Spinal cord (tissue), 9 donors: ENCODE measurements at regions not wholly inside any gene's neighbourhood (a gene's known extent, or its start where the extent isn't known, plus 50 kb on each side); places are given as distances from the start of the nearest gene placed in this dataset.

Experiments
- DNase-seq, 6 donors: peaks; one replicate each; pipeline versions ENCODE4 v3.0.0 to v3.0.0-alpha.2; 2013 to 2015; ENCODE audit warnings: low spot score in 6 of 6, low read depth in 4 of 6
- H3K27ac ChIP-seq: one replicate; pipeline ENCODE4 v1.5.1; 2013; ENCODE audit warnings: low read depth, low read length, control low read depth
- H3K27me3 ChIP-seq: one replicate; pipeline ENCODE4 v1.6.1; 2013; ENCODE audit warnings: low read length; ENCODE audit not compliant: control insufficient read depth, insufficient read depth
- H3K36me3 ChIP-seq: one replicate; pipeline ENCODE4 v1.6.1; 2013; ENCODE audit warnings: low read length; ENCODE audit not compliant: control insufficient read depth, insufficient read depth
- H3K4me1 ChIP-seq: one replicate; pipeline ENCODE4 v1.6.1; 2013; ENCODE audit warnings: low read length; ENCODE audit not compliant: control insufficient read depth, insufficient read depth
- H3K4me3 ChIP-seq: one replicate; pipeline ENCODE4 v1.5.1; 2013; ENCODE audit warnings: low read depth, low read length, control low read depth
- H3K9me3 ChIP-seq: one replicate; pipeline ENCODE4 v1.6.1; 2013; ENCODE audit warnings: low read length; ENCODE audit not compliant: control insufficient read depth, insufficient read depth
- WGBS: methylation state at CpG from one replicate; pipeline ENCODE4 v1.1.5; 2013; ENCODE audit warnings: missing lambda C conversion rate; ENCODE audit not compliant: insufficient coverage; 5-methylcytosine and 5-hydroxymethylcytosine counted together
- donor health status: healthy.

GRCh38 chr10:6350609-6351008, 147.9 kb downstream of the PFKFB3 start:
- H3K27ac ChIP-seq = no peak overlapping the region
- WGBS = 94% methylated on average over 2 of the region's 3 CpGs
- no peaks in the 10 kb centered on the region for H3K27me3 ChIP-seq
- no peak overlapping the region for H3K4me3 ChIP-seq
- peaks cover 3% of the 10 kb centered on the region for H3K9me3 ChIP-seq
- H3K4me1 ChIP-seq = peaks cover 17% of the 10 kb centered on the region
- H3K36me3 ChIP-seq = no peaks in the 10 kb centered on the region
- DNase-seq = no peak

GRCh38 chr10:6351495-6351894, 148.8 kb downstream of the PFKFB3 start:
- Histone ChIP-seq H3K27ac (no peak overlapping the region), H3K4me1 (peaks cover 17% of the 10 kb centered on the region), H3K4me3 (no peak overlapping the region), H3K9me3 (peaks cover 6% of the 10 kb centered on the region), H3K36me3 (no peaks in the 10 kb centered on the region), H3K27me3 (no peaks in the 10 kb centered on the region)
- 81% methylated on average over 2 of the region's 2 CpGs for WGBS
- DNase-seq = no peak

GRCh38 chr10:6353526-6353925, 150.8 kb downstream of the PFKFB3 start:
- Histone ChIP-seq H3K36me3 (no peaks in the 10 kb centered on the region), H3K27ac (no peak overlapping the region), H3K9me3 (peaks cover 6% of the 10 kb centered on the region), H3K27me3 (no peaks in the 10 kb centered on the region), H3K4me3 (no peak overlapping the region), H3K4me1 (peaks cover under 1% of the 10 kb centered on the region)
- no CpG with 5 or more reads among the region's 1 CpG for WGBS
- no peak for DNase-seq

GRCh38 chr10:6354168-6354772, 151.5 kb downstream of the PFKFB3 start:
- Histone ChIP-seq H3K4me3 (no peak overlapping the region), H3K27me3 (no peaks in the 10 kb centered on the region)
- WGBS = 90% methylated on average over 3 of the region's 5 CpGs

GRCh38 chr10:6356280-6356793, 153.6 kb downstream of the PFKFB3 start:
- Histone ChIP-seq H3K36me3 (no peaks in the 10 kb centered on the region), H3K4me1 (no peaks in the 10 kb centered on the region), H3K27ac (no peak overlapping the region), H3K4me3 (no peak overlapping the region), H3K27me3 (no peaks in the 10 kb centered on the region), H3K9me3 (peaks cover 6% of the 10 kb centered on the region)
- DNase-seq = no peak
- no CpG with 5 or more reads among the region's 1 CpG for WGBS

More at GRCh38 chr10:6354168-6354772, 151.5 kb downstream of the PFKFB3 start:
- no peaks in the 10 kb centered on the region for H3K36me3 ChIP-seq
- no peak overlapping the region for H3K27ac ChIP-seq
- DNase-seq = peak in 1 of 6 donors; percentile 74
- no peaks in the 10 kb centered on the region for H3K4me1 ChIP-seq
- peaks cover 6% of the 10 kb centered on the region for H3K9me3 ChIP-seq

GRCh38 chr10:6361869-6362268, 159.1 kb downstream of the PFKFB3 start:
- Histone ChIP-seq H3K4me3 (no peak overlapping the region), H3K27me3 (no peaks in the 10 kb centered on the region), H3K27ac (no peak overlapping the region), H3K36me3 (no peaks in the 10 kb centered on the region), H3K4me1 (no peaks in the 10 kb centered on the region), H3K9me3 (no peaks in the 10 kb centered on the region)
- DNase-seq = no peak
- WGBS = no CpG with 5 or more reads among the region's 3 CpGs

GRCh38 chr10:6362879-6363278, 160.1 kb downstream of the PFKFB3 start:
- no peak overlapping the region for H3K27ac ChIP-seq
- no peaks in the 10 kb centered on the region for H3K9me3 ChIP-seq
- no peaks in the 10 kb centered on the region for H3K4me1 ChIP-seq
- H3K27me3 ChIP-seq = no peaks in the 10 kb centered on the region
- no peak for DNase-seq
- no peaks in the 10 kb centered on the region for H3K36me3 ChIP-seq
- H3K4me3 ChIP-seq = no peak overlapping the region

- Histone ChIP-seq H3K27ac (no peak overlapping the region), H3K27me3 (no peaks in the 10 kb centered on the region), H3K4me1 (no peaks in the 10 kb centered on the region), H3K36me3 (no peaks in the 10 kb centered on the region), H3K9me3 (no peaks in the 10 kb centered on the region), H3K4me3 (no peak overlapping the region)
- WGBS = 75% methylated on average over 1 of the region's 1 CpG
- DNase-seq = no peak
Measured at GRCh38 chr10:6363511-6363910, 160.8 kb downstream of the PFKFB3 start.

GRCh38 chr10:6364283-6364682, 161.6 kb downstream of the PFKFB3 start:
- Histone ChIP-seq H3K27me3 (no peaks in the 10 kb centered on the region), H3K36me3 (no peaks in the 10 kb centered on the region), H3K4me3 (no peak overlapping the region), H3K9me3 (no peaks in the 10 kb centered on the region), H3K4me1 (no peaks in the 10 kb centered on the region), H3K27ac (no peak overlapping the region)
- WGBS = 90% methylated on average over 1 of the region's 2 CpGs
- no peak for DNase-seq

GRCh38 chr10:6364893-6365292, 162.2 kb downstream of the PFKFB3 start:
- H3K4me3 ChIP-seq = no peak overlapping the region
- no peaks in the 10 kb centered on the region for H3K4me1 ChIP-seq
- H3K27me3 ChIP-seq = no peaks in the 10 kb centered on the region
- no peak overlapping the region for H3K27ac ChIP-seq
- WGBS = 40% methylated on average over 3 of the region's 3 CpGs
- H3K36me3 ChIP-seq = no peaks in the 10 kb centered on the region
- no peaks in the 10 kb centered on the region for H3K9me3 ChIP-seq
- DNase-seq = no peak
